OCI-LY1 (cell line): ENCODE measurements at regions not wholly inside any gene's neighbourhood (a gene's known extent, or its start where the extent isn't known, plus 50 kb on each side); places are given as distances from the start of the nearest gene placed in this dataset.

ENCODE experiments used
- H2AFZ ChIP-seq: fragments of 200-600 bp; sonication (generic), shearing (Covaris generic); 2 replicates; pipeline ENCODE4 v1.6.0; 2014; ENCODE audit warnings: antibody characterized with exemption, mild to moderate bottlenecking, low read length
- H3F3A ChIP-seq: fragments of 200-600 bp; sonication (generic), shearing (Covaris generic); 2 replicates; pipeline ENCODE4 v1.6.0; 2014; ENCODE audit warnings: mild to moderate bottlenecking, antibody characterized with exemption, low read length, moderate library complexity; ENCODE audit not compliant: insufficient read depth
- H3K27ac ChIP-seq: fragments of 200-600 bp; sonication (generic); 2 replicates; pipeline ENCODE4 v1.5.1; 2014; ENCODE audit warnings: low read length, mixed run types, mild to moderate bottlenecking, low read depth; ENCODE audit not compliant: poor library complexity, severe bottlenecking
- H3K27me3 ChIP-seq: fragments of 200-600 bp; sonication (generic); 2 replicates; pipeline ENCODE4 v1.6.0; 2014; ENCODE audit warnings: antibody characterized with exemption, mild to moderate bottlenecking, low read length, moderate library complexity; ENCODE audit not compliant: insufficient read depth
- H3K36me3 ChIP-seq: fragments of 200-600 bp; sonication (generic); 2 replicates; pipeline ENCODE4 v1.6.1; 2014; ENCODE audit warnings: mild to moderate bottlenecking, antibody characterized with exemption, low read length, moderate library complexity, mixed read lengths; ENCODE audit not compliant: insufficient read depth
- H3K4me1 ChIP-seq: fragments of 200-600 bp; sonication (generic); 2 replicates; pipeline ENCODE4 v1.5.1; 2014; ENCODE audit warnings: mild to moderate bottlenecking, low read length, moderate library complexity; ENCODE audit not compliant: insufficient read depth, severe bottlenecking
- H3K4me2 ChIP-seq: fragments of 200-600 bp; sonication (generic), shearing (Covaris generic); 2 replicates; pipeline ENCODE4 v1.6.1; 2014; ENCODE audit warnings: low read length
- H3K4me3 ChIP-seq: fragments of 200-600 bp; sonication (generic); 2 replicates; pipeline ENCODE4 v1.5.1; 2014; ENCODE audit warnings: low read length, low read depth, mild to moderate bottlenecking, mixed read lengths; ENCODE audit not compliant: poor library complexity, severe bottlenecking
- H3K79me2 ChIP-seq: fragments of 200-600 bp; shearing (Covaris generic); 2 replicates; pipeline ENCODE4 v1.6.1; 2016; ENCODE audit warnings: mixed run types, low read length, mixed read lengths; ENCODE audit not compliant: insufficient read depth
- H3K9ac ChIP-seq: fragments of 200-600 bp; sonication (generic), shearing (Covaris generic); 2 replicates; pipeline ENCODE4 v1.6.1; 2014; ENCODE audit warnings: mild to moderate bottlenecking, low read length, mixed read lengths
- H3K9me2 ChIP-seq: fragments of 200-600 bp; sonication (generic), shearing (Covaris generic); 2 replicates; pipeline ENCODE4 v1.6.1; 2014; ENCODE audit warnings: low read depth, mild to moderate bottlenecking, low read length, mixed read lengths
- H3K9me3 ChIP-seq: fragments of 200-600 bp; shearing (Covaris generic); 2 replicates; pipeline ENCODE4 v1.6.1; 2014; ENCODE audit warnings: low read length, mixed read lengths
- H4K20me1 ChIP-seq: fragments of 200-600 bp; sonication (generic), shearing (Covaris generic); 2 replicates; pipeline ENCODE4 v1.6.0; 2016; ENCODE audit warnings: mild to moderate bottlenecking, low read length; ENCODE audit not compliant: insufficient read depth
- EZH2 ChIP-seq: fragments of 200-600 bp; sonication (generic), shearing (Covaris generic); IDR thresholded peaks from 2 replicates; pipeline ENCODE4 v1.8.0; 2017; ENCODE audit warnings: borderline replicate concordance, mixed run types, mild to moderate bottlenecking, antibody characterized with exemption, low read length, moderate library complexity, mixed read lengths
- TF ChIP-seq, protein P1 (sequence below): fragments of 200-600 bp; sonication (generic), shearing (Covaris generic); IDR thresholded peaks from 2 replicates; pipeline ENCODE4 v1.5.1; 2017; ENCODE audit warnings: mild to moderate bottlenecking, antibody characterized with exemption, low read length, moderate library complexity, mixed read lengths

DNA sequence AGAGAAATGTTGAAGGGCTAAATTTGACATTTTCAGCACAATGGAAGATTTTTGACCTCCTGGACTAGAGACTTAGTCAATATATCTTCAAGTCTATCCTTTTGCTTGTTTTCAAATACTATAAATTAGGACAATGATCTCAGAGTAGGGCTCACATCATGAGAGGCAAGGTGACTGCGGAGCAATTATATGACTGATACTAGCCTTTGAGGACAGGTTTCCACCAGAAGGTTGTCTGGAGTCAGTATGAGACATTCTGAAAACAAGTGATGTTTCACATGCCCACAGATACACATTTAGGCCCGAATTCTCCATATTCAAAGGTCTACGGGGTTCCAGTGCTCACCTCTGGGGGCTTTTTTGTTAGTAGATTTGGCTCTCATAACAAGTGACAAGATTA is 142.3 kb upstream of the SAMSN1 start:
- H3K4me1 ChIP-seq = peaks cover 70% of the 10 kb centered on the region
- H4K20me1 ChIP-seq = no peaks in the 10 kb centered on the region
- TF ChIP-seq EZH2 = no peak
- TF ChIP-seq, protein P1, sequence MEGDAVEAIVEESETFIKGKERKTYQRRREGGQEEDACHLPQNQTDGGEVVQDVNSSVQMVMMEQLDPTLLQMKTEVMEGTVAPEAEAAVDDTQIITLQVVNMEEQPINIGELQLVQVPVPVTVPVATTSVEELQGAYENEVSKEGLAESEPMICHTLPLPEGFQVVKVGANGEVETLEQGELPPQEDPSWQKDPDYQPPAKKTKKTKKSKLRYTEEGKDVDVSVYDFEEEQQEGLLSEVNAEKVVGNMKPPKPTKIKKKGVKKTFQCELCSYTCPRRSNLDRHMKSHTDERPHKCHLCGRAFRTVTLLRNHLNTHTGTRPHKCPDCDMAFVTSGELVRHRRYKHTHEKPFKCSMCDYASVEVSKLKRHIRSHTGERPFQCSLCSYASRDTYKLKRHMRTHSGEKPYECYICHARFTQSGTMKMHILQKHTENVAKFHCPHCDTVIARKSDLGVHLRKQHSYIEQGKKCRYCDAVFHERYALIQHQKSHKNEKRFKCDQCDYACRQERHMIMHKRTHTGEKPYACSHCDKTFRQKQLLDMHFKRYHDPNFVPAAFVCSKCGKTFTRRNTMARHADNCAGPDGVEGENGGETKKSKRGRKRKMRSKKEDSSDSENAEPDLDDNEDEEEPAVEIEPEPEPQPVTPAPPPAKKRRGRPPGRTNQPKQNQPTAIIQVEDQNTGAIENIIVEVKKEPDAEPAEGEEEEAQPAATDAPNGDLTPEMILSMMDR = no peak
- no peaks in the 10 kb centered on the region for H3K79me2 ChIP-seq
- no peaks in the 10 kb centered on the region for H3K27me3 ChIP-seq
- no peaks in the 10 kb centered on the region for H3K36me3 ChIP-seq
- H3K4me2 ChIP-seq = no peak overlapping the region
- H3K9me2 ChIP-seq = no peaks in the 10 kb centered on the region
- no peak overlapping the region for H3K9ac ChIP-seq
- H3K9me3 ChIP-seq = no peaks in the 10 kb centered on the region
- no peaks in the 10 kb centered on the region for H3F3A ChIP-seq
- H3K4me3 ChIP-seq = no peak overlapping the region
- H2AFZ ChIP-seq = no peak overlapping the region
- H3K27ac ChIP-seq = peak overlapping the region; percentile 82

DNA sequence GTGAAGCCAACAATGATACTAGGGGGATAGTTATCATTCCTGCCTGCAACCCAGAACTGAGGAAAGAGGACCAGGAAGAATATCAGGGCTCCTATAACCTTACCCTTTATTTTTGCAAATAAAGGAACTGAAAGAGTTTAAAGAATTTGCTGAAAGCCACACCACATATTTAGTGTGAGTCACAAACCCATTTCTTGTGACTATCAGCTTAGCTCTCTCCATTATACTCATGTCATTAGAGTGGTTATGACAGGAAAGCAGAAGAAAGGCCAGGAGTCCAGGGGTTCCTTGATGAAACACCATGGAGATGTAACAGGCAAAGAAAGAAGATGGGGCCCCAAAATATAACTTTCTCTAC is 141.1 kb upstream of the SAMSN1 start:
- no peaks in the 10 kb centered on the region for H3K36me3 ChIP-seq
- H3K79me2 ChIP-seq = no peaks in the 10 kb centered on the region
- H3K4me2 ChIP-seq = peak overlapping the region; percentile 44
- H3K27me3 ChIP-seq = no peaks in the 10 kb centered on the region
- no peaks in the 10 kb centered on the region for H3K9me3 ChIP-seq
- no peaks in the 10 kb centered on the region for H3K9me2 ChIP-seq
- H3F3A ChIP-seq = no peaks in the 10 kb centered on the region
- TF ChIP-seq, protein P1 = no peak
- no peak for TF ChIP-seq EZH2
- no peaks in the 10 kb centered on the region for H4K20me1 ChIP-seq
- peak overlapping the region; percentile 11; the same call in 1 of the 2 replicates for H3K9ac ChIP-seq
- peaks cover 73% of the 10 kb centered on the region for H3K4me1 ChIP-seq
- peak overlapping the region; percentile 82 for H3K27ac ChIP-seq
- no peak overlapping the region for H2AFZ ChIP-seq
- no peak overlapping the region for H3K4me3 ChIP-seq

DNA sequence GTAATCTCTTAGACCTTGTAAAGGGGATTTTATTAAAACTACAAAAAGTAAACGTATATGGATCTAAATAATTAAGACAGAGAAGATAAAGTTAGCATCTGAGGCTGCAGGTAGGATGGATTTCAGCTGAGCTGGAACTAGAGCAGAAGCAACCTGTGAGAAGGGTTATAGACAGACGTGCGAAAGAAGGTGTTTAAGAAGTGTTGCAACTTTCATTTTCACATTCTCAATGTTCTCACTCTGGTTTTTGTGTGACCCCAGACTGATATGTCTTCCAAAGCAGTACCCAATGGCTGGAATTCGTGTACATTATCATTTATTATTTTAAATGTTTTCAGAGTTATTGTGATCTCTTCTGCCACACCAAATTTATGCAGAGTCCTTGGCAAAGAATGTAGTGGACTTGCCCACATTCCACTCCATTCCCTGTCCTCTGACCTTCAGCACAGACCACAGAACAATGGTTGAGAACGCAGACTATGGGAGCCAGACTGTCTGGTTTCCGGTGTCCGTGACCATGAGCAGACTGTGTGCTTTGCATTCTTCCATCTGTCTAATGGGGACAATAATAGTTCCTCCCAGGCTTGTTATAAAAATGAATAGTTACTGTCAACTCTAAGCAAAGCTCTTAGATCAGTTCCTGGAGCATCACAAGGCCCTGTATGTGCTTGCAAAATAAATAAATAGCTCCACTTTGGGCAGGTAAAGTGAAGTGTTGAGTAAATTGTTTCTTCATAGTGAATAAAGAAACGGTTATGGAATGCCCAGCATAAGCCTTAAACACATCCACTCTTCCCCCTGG is 140.6 kb upstream of the SAMSN1 start:
- Histone ChIP-seq H3K9me3 (no peaks in the 10 kb centered on the region), H3K9me2 (no peaks in the 10 kb centered on the region), H3F3A (no peaks in the 10 kb centered on the region), H4K20me1 (no peaks in the 10 kb centered on the region), H3K4me1 (peaks cover 68% of the 10 kb centered on the region), H3K9ac (peak overlapping the region; percentile 11), H3K4me2 (peak overlapping the region; percentile 44), H3K27ac (peak overlapping the region; percentile 82), H3K79me2 (no peaks in the 10 kb centered on the region), H3K4me3 (peak overlapping the region; percentile 15), H3K27me3 (no peaks in the 10 kb centered on the region), H2AFZ (no peak overlapping the region), H3K36me3 (no peaks in the 10 kb centered on the region)
- TF ChIP-seq, protein P1 = no peak
- no peak for TF ChIP-seq EZH2
